ELF-1 (cell line): ENCODE measurements at regions not wholly inside any gene's neighbourhood (a gene's known extent, or its start where the extent isn't known, plus 50 kb on each side); places are given as distances from the start of the nearest gene placed in this dataset.
"Not testable (repeated sequence)": the region's sequence is repeated elsewhere in the genome, so short reads cannot be mapped to it uniquely, and the experiment has no call there.

Experiments
- DNase-seq: peaks from one replicate; pipeline ENCODE4 v3.0.0-alpha.2; 2016; ENCODE audit warnings: low read depth, low spot score

GRCh38 chr16:52104993-52105392, 441.9 kb downstream of the TOX3 start:
- DNase-seq, result not testable (repeated sequence)

GRCh38 chr16:52103791-52104190, 443.2 kb downstream of the TOX3 start:
- DNase-seq, result no peak

GRCh38 chr16:52101246-52101645, 445.7 kb downstream of the TOX3 start:
- no peak for DNase-seq

GRCh38 chr16:52099382-52099781, 447.6 kb downstream of the TOX3 start:
- DNase-seq, result no peak

GRCh38 chr16:52095471-52095870, 451.5 kb downstream of the TOX3 start:
- no peak for DNase-seq

GRCh38 chr16:52092126-52092525, 454.8 kb downstream of the TOX3 start:
- no peak for DNase-seq

- DNase-seq, result no peak
Observed at GRCh38 chr16:52090080-52090479, 456.9 kb downstream of the TOX3 start.

- DNase-seq, result no peak
Observed at GRCh38 chr16:52089476-52089875, 457.5 kb downstream of the TOX3 start.

- DNase-seq, result no peak
Observed at GRCh38 chr16:52086901-52087300, 460.0 kb downstream of the TOX3 start.

GRCh38 chr16:52078716-52079655, 468.0 kb downstream of the TOX3 start:
- peak; percentile 14 for DNase-seq

- DNase-seq, result no peak
Observed at GRCh38 chr16:52077607-52078006, 469.3 kb downstream of the TOX3 start.

GRCh38 chr16:52076801-52077201, 470.1 kb downstream of the TOX3 start:
- no peak for DNase-seq

GRCh38 chr16:52076332-52076731, 470.6 kb downstream of the TOX3 start:
- no peak for DNase-seq

- no peak for DNase-seq
Observed at GRCh38 chr16:52074133-52074532, 472.8 kb downstream of the TOX3 start.

- DNase-seq, result no peak
Observed at GRCh38 chr16:52073024-52073423, 473.9 kb downstream of the TOX3 start.

GRCh38 chr16:52071101-52071500, 475.8 kb downstream of the TOX3 start:
- DNase-seq, result no peak

GRCh38 chr16:52070341-52071057, 476.4 kb downstream of the TOX3 start:
- DNase-seq, result no peak

GRCh38 chr16:52069866-52070265, 477.1 kb downstream of the TOX3 start:
- peak; percentile 15 for DNase-seq

- peak; percentile 38 for DNase-seq
Observed at GRCh38 chr16:52068447-52069074, 478.4 kb downstream of the TOX3 start.

GRCh38 chr16:52066962-52067361, 480.0 kb downstream of the TOX3 start:
- no peak for DNase-seq

GRCh38 chr16:52056259-52056658, 490.7 kb downstream of the TOX3 start:
- DNase-seq, result no peak

- DNase-seq, result no peak
Observed at GRCh38 chr16:52055381-52055780, 491.6 kb downstream of the TOX3 start.
